Stimulated activated CD8-positive, alpha-beta memory T cell treated with anti-CD3 and anti-CD28 coated beads, Interleukin-7, amount 100 ng/mL, for 48 hours (primary cell): ENCODE measurements at regions not wholly inside any gene's neighbourhood (a gene's known extent, or its start where the extent isn't known, plus 50 kb on each side); places are given as distances from the start of the nearest gene placed in this dataset.

ENCODE experiments used
- DNase-seq, 2 donors: peaks; one replicate each; pipeline ENCODE4 v3.0.0-alpha.2; 2020; ENCODE audit warnings: low read depth in 1 of 2; ENCODE audit errors: extremely low read depth in 1 of 2

- no peak for DNase-seq
Observed at GRCh38 chr11:129324533-129325175, 51.0 kb upstream of the BARX2 start.

- no peak for DNase-seq
Observed at GRCh38 chr11:129323896-129324502, 51.6 kb upstream of the BARX2 start.

- no peak for DNase-seq
Observed at GRCh38 chr11:129322941-129323340, 52.7 kb upstream of the BARX2 start.

GRCh38 chr11:129321076-129321475 lies 54.6 kb upstream of the BARX2 start:
- no peak for DNase-seq

- no peak for DNase-seq
Observed at GRCh38 chr11:129320494-129320893, 55.2 kb upstream of the BARX2 start.

- DNase-seq: no peak
Observed at GRCh38 chr11:129319751-129320150, 55.9 kb upstream of the BARX2 start.

GRCh38 chr11:129319201-129319600 lies 56.4 kb upstream of the BARX2 start:
- no peak for DNase-seq

- DNase-seq: no peak
Observed at GRCh38 chr11:129317571-129317970, 58.1 kb upstream of the BARX2 start.

- no peak for DNase-seq
Observed at GRCh38 chr11:129316781-129317180, 58.9 kb upstream of the BARX2 start.

- DNase-seq: no peak
Observed at GRCh38 chr11:129315781-129316579, 59.7 kb upstream of the BARX2 start.

- no peak for DNase-seq
Observed at GRCh38 chr11:129314371-129314770, 61.3 kb upstream of the BARX2 start.

GRCh38 chr11:129313541-129314297 lies 61.9 kb upstream of the BARX2 start:
- DNase-seq: no peak

GRCh38 chr11:129312730-129313503 lies 62.7 kb upstream of the BARX2 start:
- no peak for DNase-seq

GRCh38 chr11:129308241-129308865 lies 67.3 kb upstream of the BARX2 start:
- no peak for DNase-seq

- no peak for DNase-seq
Observed at GRCh38 chr11:129307162-129307561, 68.5 kb upstream of the BARX2 start.

GRCh38 chr11:129302386-129303101 lies 73.1 kb upstream of the BARX2 start:
- DNase-seq: no peak

- no peak for DNase-seq
Observed at GRCh38 chr11:129300099-129300498, 75.5 kb upstream of the BARX2 start.

GRCh38 chr11:129298988-129299387 lies 76.7 kb upstream of the BARX2 start:
- DNase-seq: no peak

- DNase-seq: no peak
Observed at GRCh38 chr11:129295746-129296145, 79.9 kb upstream of the BARX2 start.
